ENCODE measurements at regions not wholly inside any gene's neighbourhood (a gene's known extent, or its start where the extent isn't known, plus 50 kb on each side); places are given as distances from the start of the nearest gene placed in this dataset.

GRCh38 chr5:167576897-167577296, 714.5 kb upstream of the WWC1 start:
- DNase-seq: no peak

- DNase-seq: no peak
These were observed 713.8 kb upstream of the WWC1 start for GRCh38 chr5:167577616-167578015.

- DNase-seq: no peak
These were observed 712.3 kb upstream of the WWC1 start for GRCh38 chr5:167578977-167579692.

- no peak for DNase-seq
These were observed 711.8 kb upstream of the WWC1 start for GRCh38 chr5:167579693-167580055.

- DNase-seq: no peak
These were observed 710.8 kb upstream of the WWC1 start for GRCh38 chr5:167580608-167581007.

GRCh38 chr5:167582283-167582682, 709.2 kb upstream of the WWC1 start:
- DNase-seq: no peak

GRCh38 chr5:167582886-167583285, 708.6 kb upstream of the WWC1 start:
- DNase-seq: no peak

- no peak for DNase-seq
These were observed 706.3 kb upstream of the WWC1 start for GRCh38 chr5:167585184-167585583.

GRCh38 chr5:167587772-167588437, 703.5 kb upstream of the WWC1 start:
- DNase-seq: no peak

GRCh38 chr5:167592114-167592513, 699.3 kb upstream of the WWC1 start:
- DNase-seq: no peak

GRCh38 chr5:167593329-167594060, 698.0 kb upstream of the WWC1 start:
- no peak for DNase-seq

GRCh38 chr5:167594061-167594435, 697.4 kb upstream of the WWC1 start:
- DNase-seq: no peak

GRCh38 chr5:167594750-167595149, 696.7 kb upstream of the WWC1 start:
- no peak for DNase-seq

GRCh38 chr5:167595196-167595595, 696.2 kb upstream of the WWC1 start:
- DNase-seq: no peak

- DNase-seq: no peak
These were observed 693.3 kb upstream of the WWC1 start for GRCh38 chr5:167598166-167598565.

GRCh38 chr5:167602067-167602466, 689.4 kb upstream of the WWC1 start:
- DNase-seq: no peak

GRCh38 chr5:167603135-167603534, 688.3 kb upstream of the WWC1 start:
- no peak for DNase-seq

- DNase-seq: no peak
These were observed 682.8 kb upstream of the WWC1 start for GRCh38 chr5:167608390-167609272.

- no peak for DNase-seq
These were observed 677.0 kb upstream of the WWC1 start for GRCh38 chr5:167614294-167615021.

GRCh38 chr5:167616043-167616890, 675.2 kb upstream of the WWC1 start:
- DNase-seq: no peak

- no peak for DNase-seq
These were observed 668.1 kb upstream of the WWC1 start for GRCh38 chr5:167623354-167623753.

All from bone marrow (tissue), 2 donors.